ENCODE measurements at regions not wholly inside any gene's neighbourhood (a gene's known extent, or its start where the extent isn't known, plus 50 kb on each side); places are given as distances from the start of the nearest gene placed in this dataset.

GRCh38 chr2:163863073-163863472 is 127.3 kb upstream of the FIGN start:
- Histone ChIP-seq H3K4me3 (no peak overlapping the region), H3K27ac (no peak overlapping the region)
- TF ChIP-seq CTCF (IDR thresholded peaks at IDR 0.05): no peak
- no peak for DNase-seq (ENCODE audit: low spot score)

- no peak for DNase-seq (ENCODE audit: low spot score)
- H3K27ac ChIP-seq: no peak overlapping the region
- no peak overlapping the region for H3K4me3 ChIP-seq
- TF ChIP-seq CTCF (IDR thresholded peaks at IDR 0.05): no peak
These were observed 124.1 kb upstream of the FIGN start for GRCh38 chr2:163859951-163860350.

GRCh38 chr2:163856941-163857340 is 121.1 kb upstream of the FIGN start:
- DNase-seq (ENCODE audit: low spot score): no peak
- TF ChIP-seq CTCF (IDR thresholded peaks at IDR 0.05): no peak
- no peak overlapping the region for H3K4me3 ChIP-seq
- no peak overlapping the region for H3K27ac ChIP-seq

- DNase-seq (ENCODE audit: low spot score): no peak
- Histone ChIP-seq H3K4me3 (no peak overlapping the region), H3K27ac (no peak overlapping the region)
- no peak for TF ChIP-seq CTCF (IDR thresholded peaks at IDR 0.05)
These were observed 116.8 kb upstream of the FIGN start for GRCh38 chr2:163852616-163853015.

- H3K27ac ChIP-seq: no peak overlapping the region
- no peak for TF ChIP-seq CTCF (IDR thresholded peaks at IDR 0.05)
These were observed 114.1 kb upstream of the FIGN start for GRCh38 chr2:163849756-163850435.

GRCh38 chr2:163838890-163839289 is 103.1 kb upstream of the FIGN start:
- Histone ChIP-seq H3K27ac (no peak overlapping the region), H3K4me3 (no peak overlapping the region)
- DNase-seq (ENCODE audit: low spot score): no peak
- TF ChIP-seq CTCF (IDR thresholded peaks at IDR 0.05): no peak

More at GRCh38 chr2:163849756-163850435, 114.1 kb upstream of the FIGN start:
- H3K4me3 ChIP-seq: no peak overlapping the region
- no peak for DNase-seq (ENCODE audit: low spot score)

GRCh38 chr2:163836167-163836566 is 100.4 kb upstream of the FIGN start:
- H3K4me3 ChIP-seq: no peak overlapping the region
- H3K27ac ChIP-seq: no peak overlapping the region
- no peak for DNase-seq (ENCODE audit: low spot score)
- no peak for TF ChIP-seq CTCF (IDR thresholded peaks at IDR 0.05)

Data from coronary artery (tissue), 2 donors.